ENCODE measurements at regions not wholly inside any gene's neighbourhood (a gene's known extent, or its start where the extent isn't known, plus 50 kb on each side); places are given as distances from the start of the nearest gene placed in this dataset.

DNA sequence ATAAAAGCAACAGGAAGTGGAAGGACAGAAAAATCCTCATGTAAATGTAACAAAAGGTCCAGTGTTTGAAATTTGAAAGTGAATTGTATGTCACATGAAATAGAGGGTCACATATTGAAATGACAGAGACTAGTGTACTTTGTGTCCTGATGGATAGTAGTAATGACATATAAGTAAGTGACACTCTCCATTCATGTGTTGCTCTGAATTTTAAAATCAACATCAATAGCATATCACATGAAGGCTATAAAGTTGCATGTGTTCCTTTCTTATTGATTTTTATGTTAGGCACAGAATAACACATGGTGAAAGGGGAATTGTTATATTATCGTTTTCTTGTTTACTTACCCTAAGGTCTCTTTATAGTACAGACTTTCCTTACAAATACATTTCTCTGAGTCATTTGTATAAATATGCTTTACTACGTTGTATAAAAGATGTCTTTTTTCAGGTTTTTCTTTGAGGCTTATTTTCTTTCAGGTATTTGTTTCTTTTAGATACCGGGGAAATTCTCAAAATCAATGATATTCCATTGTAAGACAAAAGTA lies 104.6 kb upstream of the CACNA2D1 start:
- TF ChIP-seq, protein P1, sequence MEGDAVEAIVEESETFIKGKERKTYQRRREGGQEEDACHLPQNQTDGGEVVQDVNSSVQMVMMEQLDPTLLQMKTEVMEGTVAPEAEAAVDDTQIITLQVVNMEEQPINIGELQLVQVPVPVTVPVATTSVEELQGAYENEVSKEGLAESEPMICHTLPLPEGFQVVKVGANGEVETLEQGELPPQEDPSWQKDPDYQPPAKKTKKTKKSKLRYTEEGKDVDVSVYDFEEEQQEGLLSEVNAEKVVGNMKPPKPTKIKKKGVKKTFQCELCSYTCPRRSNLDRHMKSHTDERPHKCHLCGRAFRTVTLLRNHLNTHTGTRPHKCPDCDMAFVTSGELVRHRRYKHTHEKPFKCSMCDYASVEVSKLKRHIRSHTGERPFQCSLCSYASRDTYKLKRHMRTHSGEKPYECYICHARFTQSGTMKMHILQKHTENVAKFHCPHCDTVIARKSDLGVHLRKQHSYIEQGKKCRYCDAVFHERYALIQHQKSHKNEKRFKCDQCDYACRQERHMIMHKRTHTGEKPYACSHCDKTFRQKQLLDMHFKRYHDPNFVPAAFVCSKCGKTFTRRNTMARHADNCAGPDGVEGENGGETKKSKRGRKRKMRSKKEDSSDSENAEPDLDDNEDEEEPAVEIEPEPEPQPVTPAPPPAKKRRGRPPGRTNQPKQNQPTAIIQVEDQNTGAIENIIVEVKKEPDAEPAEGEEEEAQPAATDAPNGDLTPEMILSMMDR (IDR thresholded peaks at IDR 0.05): no peak
- TF ChIP-seq, protein P2, sequence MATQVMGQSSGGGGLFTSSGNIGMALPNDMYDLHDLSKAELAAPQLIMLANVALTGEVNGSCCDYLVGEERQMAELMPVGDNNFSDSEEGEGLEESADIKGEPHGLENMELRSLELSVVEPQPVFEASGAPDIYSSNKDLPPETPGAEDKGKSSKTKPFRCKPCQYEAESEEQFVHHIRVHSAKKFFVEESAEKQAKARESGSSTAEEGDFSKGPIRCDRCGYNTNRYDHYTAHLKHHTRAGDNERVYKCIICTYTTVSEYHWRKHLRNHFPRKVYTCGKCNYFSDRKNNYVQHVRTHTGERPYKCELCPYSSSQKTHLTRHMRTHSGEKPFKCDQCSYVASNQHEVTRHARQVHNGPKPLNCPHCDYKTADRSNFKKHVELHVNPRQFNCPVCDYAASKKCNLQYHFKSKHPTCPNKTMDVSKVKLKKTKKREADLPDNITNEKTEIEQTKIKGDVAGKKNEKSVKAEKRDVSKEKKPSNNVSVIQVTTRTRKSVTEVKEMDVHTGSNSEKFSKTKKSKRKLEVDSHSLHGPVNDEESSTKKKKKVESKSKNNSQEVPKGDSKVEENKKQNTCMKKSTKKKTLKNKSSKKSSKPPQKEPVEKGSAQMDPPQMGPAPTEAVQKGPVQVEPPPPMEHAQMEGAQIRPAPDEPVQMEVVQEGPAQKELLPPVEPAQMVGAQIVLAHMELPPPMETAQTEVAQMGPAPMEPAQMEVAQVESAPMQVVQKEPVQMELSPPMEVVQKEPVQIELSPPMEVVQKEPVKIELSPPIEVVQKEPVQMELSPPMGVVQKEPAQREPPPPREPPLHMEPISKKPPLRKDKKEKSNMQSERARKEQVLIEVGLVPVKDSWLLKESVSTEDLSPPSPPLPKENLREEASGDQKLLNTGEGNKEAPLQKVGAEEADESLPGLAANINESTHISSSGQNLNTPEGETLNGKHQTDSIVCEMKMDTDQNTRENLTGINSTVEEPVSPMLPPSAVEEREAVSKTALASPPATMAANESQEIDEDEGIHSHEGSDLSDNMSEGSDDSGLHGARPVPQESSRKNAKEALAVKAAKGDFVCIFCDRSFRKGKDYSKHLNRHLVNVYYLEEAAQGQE (IDR thresholded peaks at IDR 0.05; ENCODE audit: insufficient read depth in 1 of 2, low read depth in 2 of 2, low read length in 1 of 2): no peak
- TF ChIP-seq POLR2AphosphoS5 (IDR thresholded peaks at IDR 0.05; ENCODE audit: low read depth, low read length) (no peak), TCF7L2 (IDR thresholded peaks at IDR 0.05; ENCODE audit: low read depth, low read length) (no peak)
